Superior temporal gyrus (tissue), 1 donor: ENCODE measurements at regions not wholly inside any gene's neighbourhood (a gene's known extent, or its start where the extent isn't known, plus 50 kb on each side); places are given as distances from the start of the nearest gene placed in this dataset.
"Not testable (repeated sequence)": the region's sequence is repeated elsewhere in the genome, so short reads cannot be mapped to it uniquely, and the experiment has no call there.

Source experiments
- DNase-seq: peaks from one replicate; pipeline ENCODE4 v3.0.0-alpha.2; 2016; ENCODE audit errors: extremely low spot score

GRCh38 chr3:80978216-80978969 is 783.1 kb downstream of the GBE1 start:
- no peak for DNase-seq

- DNase-seq = no peak
Measured at GRCh38 chr3:80970292-80970691, 791.2 kb downstream of the GBE1 start.

DNA sequence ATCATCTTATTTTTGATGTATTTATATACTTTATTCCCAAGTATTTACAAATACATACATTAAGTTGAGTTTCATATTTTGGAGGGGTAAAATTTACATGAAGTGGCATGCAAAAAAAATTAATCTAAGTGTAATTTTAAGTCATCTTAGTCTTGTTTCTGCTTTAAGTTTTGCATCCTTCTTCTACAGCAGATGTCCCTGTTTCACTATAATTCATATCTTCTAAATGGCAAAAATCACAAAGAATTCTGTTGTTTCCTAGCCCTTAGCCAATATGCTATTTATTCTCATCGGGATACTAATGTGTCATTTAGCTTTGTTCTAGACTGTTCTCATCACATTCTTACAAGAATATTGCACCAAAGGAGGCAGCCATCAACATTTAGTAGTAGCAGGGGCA is 831.9 kb downstream of the GBE1 start:
- no peak for DNase-seq

GRCh38 chr3:80914854-80915253 is 846.6 kb downstream of the GBE1 start:
- no peak for DNase-seq

DNA sequence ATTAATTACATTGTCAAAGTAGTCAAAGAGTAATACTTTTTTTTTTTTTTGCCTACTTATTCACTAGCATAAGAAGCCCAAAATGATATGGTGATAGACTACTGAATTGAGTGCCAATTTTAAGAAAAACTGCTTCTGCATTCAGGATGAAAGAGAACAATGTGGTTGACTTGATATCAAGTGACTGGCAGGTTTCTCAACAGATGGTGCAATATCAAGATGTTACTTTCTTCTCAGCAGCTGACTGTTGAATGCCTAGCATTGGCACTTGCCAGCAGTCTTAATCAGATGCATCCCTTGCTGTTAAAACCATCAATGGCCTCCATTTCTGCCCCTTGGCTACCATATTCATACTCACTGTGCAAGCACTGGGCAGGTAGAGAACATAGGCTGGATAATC is 863.2 kb downstream of the GBE1 start:
- DNase-seq = no peak

- not testable (repeated sequence) for DNase-seq
Measured at GRCh38 chr3:80897005-80897404, 864.4 kb downstream of the GBE1 start.

- DNase-seq = no peak
Measured at GRCh38 chr3:80890571-80890970, 870.9 kb downstream of the GBE1 start.

- no peak for DNase-seq
Measured at GRCh38 chr3:80889535-80889934, 871.9 kb downstream of the GBE1 start.

DNA sequence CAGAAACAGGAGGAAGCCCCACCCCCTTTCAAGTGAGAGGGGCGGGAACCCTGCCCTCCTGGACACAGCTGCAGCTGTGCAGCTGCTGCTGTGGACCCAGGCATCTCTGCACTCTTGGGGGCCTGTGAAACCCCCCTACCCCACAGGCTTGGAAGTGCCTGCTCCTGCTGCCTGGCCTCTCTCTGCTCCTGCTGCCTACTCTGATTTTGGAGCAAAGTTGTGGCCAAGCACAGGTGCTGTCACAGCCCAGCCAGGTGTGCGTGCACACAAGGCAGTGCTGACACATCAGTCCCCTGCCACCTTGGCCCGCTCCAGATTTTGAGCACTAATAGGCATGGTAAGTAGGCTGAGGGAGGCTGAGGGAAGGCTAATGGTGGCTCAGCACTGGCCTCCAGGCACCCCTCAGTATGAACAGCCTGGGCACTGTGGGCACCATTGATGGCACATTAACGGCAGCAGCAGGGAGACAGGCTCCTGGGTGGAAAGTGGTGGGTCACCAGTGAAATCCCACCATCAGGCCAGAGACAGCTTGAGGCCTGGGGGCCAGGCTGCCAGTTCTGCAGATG is 890.9 kb downstream of the GBE1 start:
- DNase-seq = no peak

GRCh38 chr3:80855482-80855881 is 906.0 kb downstream of the GBE1 start:
- DNase-seq = no peak

GRCh38 chr3:80836395-80836794 is 925.0 kb downstream of the GBE1 start:
- no peak for DNase-seq

GRCh38 chr3:80807577-80807976 is 953.9 kb downstream of the GBE1 start:
- DNase-seq = no peak

DNA sequence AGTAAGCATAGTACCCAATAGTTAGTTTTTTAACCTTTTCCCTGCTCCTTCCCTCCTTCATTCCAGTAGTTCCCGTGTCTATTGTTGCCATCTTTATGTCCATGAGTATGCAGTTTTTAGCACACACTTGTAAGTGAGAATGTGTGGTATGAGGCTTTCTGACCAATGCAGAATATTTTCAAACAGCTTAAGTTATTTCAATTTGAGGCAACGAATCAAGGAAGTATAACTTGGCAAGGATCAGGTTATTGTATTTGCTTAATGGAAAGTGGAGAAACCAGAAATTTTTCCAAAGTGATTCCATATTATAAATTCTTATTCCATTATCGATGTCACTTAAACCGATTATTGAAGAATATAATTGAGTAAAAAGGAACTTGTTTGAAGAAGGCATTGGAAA is 954.8 kb downstream of the GBE1 start:
- no peak for DNase-seq

- no peak for DNase-seq
Measured at GRCh38 chr3:80788914-80789313, 972.5 kb downstream of the GBE1 start.

GRCh38 chr3:80785875-80786274 is 975.6 kb downstream of the GBE1 start:
- no peak for DNase-seq

DNA sequence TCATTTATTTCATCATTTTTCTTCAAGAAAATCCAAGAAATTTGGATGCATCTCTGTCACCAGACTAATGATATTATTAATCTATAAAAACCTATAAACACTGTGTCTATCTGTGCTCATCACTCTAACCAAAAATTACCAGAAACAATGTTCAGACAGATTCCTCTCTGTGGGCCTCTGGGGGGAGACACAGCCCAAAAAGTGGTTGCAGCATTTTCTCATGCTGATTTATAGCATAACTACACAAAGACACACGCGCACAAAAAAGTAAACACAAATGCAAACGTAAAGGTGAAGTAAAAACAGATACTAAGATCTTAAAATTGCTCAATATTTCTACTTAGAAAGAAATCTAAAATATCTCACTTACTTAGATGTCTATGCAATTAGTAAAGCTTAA is 976.0 kb downstream of the GBE1 start:
- peak; percentile 23 for DNase-seq

DNA sequence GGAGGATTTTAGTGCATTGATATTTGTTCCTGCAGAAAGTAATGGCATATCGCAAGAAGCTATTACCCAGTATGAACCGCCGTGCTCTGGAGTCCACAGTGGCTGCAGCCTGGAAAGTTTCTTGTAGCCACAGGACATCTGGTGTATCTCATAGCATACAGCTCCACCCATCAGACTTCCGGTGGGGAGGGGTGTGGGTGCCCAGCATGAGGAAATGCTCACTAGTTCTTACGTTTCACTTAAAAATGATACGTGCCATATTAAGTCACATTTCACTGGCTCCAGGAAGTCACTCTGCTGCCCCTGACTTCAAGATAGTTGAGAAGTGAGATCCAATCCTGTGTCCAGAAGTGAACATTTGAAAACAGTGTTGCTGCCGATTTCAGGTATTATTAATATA is 990.4 kb downstream of the GBE1 start:
- no peak for DNase-seq

DNA sequence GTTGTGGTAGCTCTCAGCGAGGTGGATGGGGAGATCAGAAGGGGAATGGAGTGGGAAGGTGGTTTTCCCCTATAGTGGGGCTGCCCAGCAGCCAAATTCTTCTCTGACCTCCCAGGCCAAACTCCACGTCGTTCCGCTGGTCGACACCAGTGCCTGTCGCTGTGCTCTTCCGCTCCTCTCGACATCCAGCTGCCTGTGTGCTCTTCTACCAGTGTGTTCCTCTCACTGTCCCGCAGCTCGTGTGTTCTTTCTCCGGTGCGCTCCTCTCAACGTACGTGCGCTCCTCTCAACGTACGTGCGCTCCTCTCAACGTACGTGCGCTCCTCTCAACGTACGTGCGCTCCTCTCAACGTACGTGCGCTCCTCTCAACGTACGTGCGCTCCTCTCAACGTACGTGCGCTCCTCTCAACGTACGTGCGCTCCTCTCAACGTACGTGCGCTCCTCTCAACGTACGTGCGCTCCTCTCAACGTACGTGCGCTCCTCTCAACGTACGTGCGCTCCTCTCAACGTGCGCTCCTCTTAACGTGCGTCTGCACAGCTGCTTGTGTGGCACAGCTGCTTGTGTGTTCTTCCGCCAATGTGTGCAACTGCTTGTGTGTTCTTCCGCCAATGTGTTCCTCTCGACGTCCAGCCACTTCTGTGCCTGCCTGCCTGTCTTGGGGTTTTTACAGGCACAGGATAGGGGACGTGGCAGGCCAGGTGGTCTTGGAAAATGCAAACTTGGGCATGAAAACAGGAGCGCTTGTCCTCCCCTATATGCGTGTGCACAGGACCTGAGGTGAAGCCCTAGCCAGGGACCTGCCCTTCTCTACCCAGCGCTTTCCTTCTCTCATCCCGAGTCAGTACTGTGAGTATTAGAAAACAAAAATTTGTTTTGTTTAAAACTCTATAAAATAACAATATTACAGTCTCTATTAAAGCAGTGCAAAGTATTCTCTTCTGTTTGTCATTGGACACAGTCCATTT is 991.1 kb downstream of the GBE1 start:
- DNase-seq = no peak

GRCh38 chr3:80769683-80770082 is 991.8 kb downstream of the GBE1 start:
- no peak for DNase-seq

GRCh38 chr3:80767604-80768003 is 993.8 kb downstream of the GBE1 start:
- DNase-seq = no peak

DNA sequence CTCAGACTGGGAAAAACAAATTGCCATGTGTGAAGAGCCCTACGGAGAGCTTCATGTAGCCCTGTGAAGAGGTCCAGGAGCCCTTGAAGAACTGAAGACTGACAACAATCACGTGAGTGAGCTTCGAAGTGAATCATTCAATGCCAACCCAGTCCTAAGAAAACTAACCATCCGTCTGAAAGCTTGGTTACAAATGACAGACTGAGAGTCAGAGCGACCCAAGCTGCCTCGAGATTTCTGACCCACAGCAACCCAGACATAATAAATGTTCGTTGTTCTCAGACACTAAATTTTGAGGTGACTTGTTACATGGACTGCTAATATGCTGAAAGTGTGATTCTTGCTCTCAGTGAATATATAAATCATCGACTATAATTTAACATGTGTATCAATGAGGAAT is 987.2 kb upstream of the ROBO1 start:
- no peak for DNase-seq

- no peak for DNase-seq
Measured at GRCh38 chr3:80753021-80753420, 985.2 kb upstream of the ROBO1 start.

GRCh38 chr3:80750637-80751036 is 982.8 kb upstream of the ROBO1 start:
- DNase-seq = no peak
